Sigmoid colon (tissue), 6 donors: ENCODE measurements at regions not wholly inside any gene's neighbourhood (a gene's known extent, or its start where the extent isn't known, plus 50 kb on each side); places are given as distances from the start of the nearest gene placed in this dataset.

Experiments used
- DNase-seq: peaks from one replicate; pipeline ENCODE4 v3.0.0-alpha.2; 2019
- H3K27ac ChIP-seq, 4 donors: fragments of 200-600 bp; sonication (generic); one replicate each; pipeline ENCODE4 v1.5.1; 2016 to 2019; ENCODE audit warnings: mild to moderate bottlenecking in 1 of 4
- H3K27me3 ChIP-seq, 3 donors: fragments of 200-600 bp; sonication (generic); one replicate each; pipeline ENCODE4 v1.5.1; 2019; ENCODE audit warnings: mild to moderate bottlenecking in 1 of 3
- H3K36me3 ChIP-seq, 4 donors: fragments of 200-600 bp; sonication (generic); one replicate each; pipeline ENCODE4 v1.5.1; 2016 to 2019
- H3K4me1 ChIP-seq, 4 donors: fragments of 200-600 bp; sonication (generic); one replicate each; pipeline ENCODE4 v1.5.1; 2017 to 2019
- H3K4me3 ChIP-seq, 4 donors: fragments of 200-600 bp; sonication (generic); one replicate each; pipeline ENCODE4 v1.5.1; 2017 to 2019; ENCODE audit warnings: mild to moderate bottlenecking in 2 of 4, moderate library complexity in 1 of 4
- H3K9me3 ChIP-seq, 4 donors: fragments of 200-600 bp in 3 of 4; sonication (generic) in 3 of 4; one replicate each; pipeline versions ENCODE4 v1.5.1 to v1.6.1; 2013 to 2019
- CTCF ChIP-seq, 4 experiments: fragments of 450-650 bp in 3 of 4; fragments of 200-600 bp in 1 of 4; IDR thresholded peaks; one replicate each; pipeline ENCODE4 v1.5.1; 2016 to 2019; ENCODE audit warnings: antibody characterized with exemption in 4 of 4, mild to moderate bottlenecking in 3 of 4, moderate library complexity in 2 of 4
- EP300 ChIP-seq, 4 donors: sonication (generic); formaldehyde crosslinking; IDR thresholded peaks; one replicate each; pipeline ENCODE4 v1.6.1; 2017; ENCODE audit warnings: antibody characterized with exemption in 4 of 4
- POLR2A ChIP-seq, 2 donors: fragments of 450-650 bp; IDR thresholded peaks; one replicate each; pipeline ENCODE4 v1.6.1; 2016; ENCODE audit warnings: antibody characterized with exemption in 2 of 2, mild to moderate bottlenecking in 2 of 2, moderate library complexity in 2 of 2
- POLR2AphosphoS5 ChIP-seq, 4 donors: sonication (generic); formaldehyde crosslinking; IDR thresholded peaks; one replicate each; pipeline ENCODE4 v1.6.1; 2017; ENCODE audit warnings: antibody characterized with exemption in 4 of 4
- WGBS, 2 donors: extraction: QIAGEN DNeasy Blood & Tissue Kit; methylation state at CpG; one replicate each; pipeline ENCODE4 v1.1.7; 2013; 5-methylcytosine and 5-hydroxymethylcytosine counted together
- intact Hi-C: fragments of 100-400 bp; cut with DNase I; formaldehyde crosslinking; loops from one replicate; pipeline ENCODE4 v1.15.1; 2023
- donor health status: healthy with polysubstance abuse.
- donor health status: healthy.

GRCh38 chr5:155959082-155959481 is 367.9 kb upstream of the SGCD start:
- Histone ChIP-seq H3K27ac (no peak overlapping the region), H3K27me3 (no peaks in the 10 kb centered on the region), H3K4me3 (no peak overlapping the region), H3K36me3 (no peaks in the 10 kb centered on the region), H3K9me3 (no peaks in the 10 kb centered on the region), H3K4me1 (peaks cover 0 to 4% (median 1%) of the 10 kb centered on the region in 4 donors)
- no peak for DNase-seq
- TF ChIP-seq POLR2AphosphoS5 (IDR thresholded peaks at IDR 0.05) (no peak), CTCF (IDR thresholded peaks at IDR 0.05) (no peak), POLR2A (IDR thresholded peaks at IDR 0.05) (no peak)
- intact Hi-C loops = no loop called here
- WGBS, 2 donors = 73 to 90% methylated on average over 2 of the region's 2 CpGs

GRCh38 chr5:155960177-155960576 is 366.8 kb upstream of the SGCD start:
- Histone ChIP-seq H3K36me3 (no peaks in the 10 kb centered on the region), H3K27me3 (no peaks in the 10 kb centered on the region), H3K4me3 (no peak overlapping the region), H3K27ac (no peak overlapping the region), H3K9me3 (no peaks in the 10 kb centered on the region), H3K4me1 (no peaks in the 10 kb centered on the region)
- WGBS, 2 donors = 90 to 92% methylated on average over 3 of the region's 3 CpGs
- intact Hi-C loops = no loop called here
- DNase-seq = no peak
- TF ChIP-seq POLR2A (IDR thresholded peaks at IDR 0.05) (no peak), POLR2AphosphoS5 (IDR thresholded peaks at IDR 0.05) (no peak), CTCF (IDR thresholded peaks at IDR 0.05) (no peak), EP300 (IDR thresholded peaks at IDR 0.05) (no peak)

GRCh38 chr5:155969537-155969936 is 357.4 kb upstream of the SGCD start:
- Histone ChIP-seq H3K9me3 (no peaks in the 10 kb centered on the region), H3K36me3 (no peaks in the 10 kb centered on the region), H3K27ac (no peak overlapping the region), H3K4me3 (no peak overlapping the region), H3K4me1 (no peaks in the 10 kb centered on the region), H3K27me3 (no peaks in the 10 kb centered on the region)
- intact Hi-C loops = no loop called here
- no peak for TF ChIP-seq POLR2A (IDR thresholded peaks at IDR 0.05)
- TF ChIP-seq CTCF (IDR thresholded peaks at IDR 0.05) = no peak
- TF ChIP-seq POLR2AphosphoS5 (IDR thresholded peaks at IDR 0.05) = no peak
- no peak for TF ChIP-seq EP300 (IDR thresholded peaks at IDR 0.05)
- WGBS, 2 donors = 75 to 83% methylated on average over 5 of the region's 5 CpGs
- DNase-seq = no peak

- 90 to 96% methylated on average over 2 of the region's 2 CpGs for WGBS, 2 donors
Observed at GRCh38 chr5:155974369-155974768, 352.6 kb upstream of the SGCD start.

More at GRCh38 chr5:155974369-155974768, 352.6 kb upstream of the SGCD start:
- no peaks in the 10 kb centered on the region for H3K9me3 ChIP-seq
- no peak for DNase-seq
- H3K27me3 ChIP-seq = no peaks in the 10 kb centered on the region
- H3K27ac ChIP-seq = no peak overlapping the region
- no peaks in the 10 kb centered on the region for H3K36me3 ChIP-seq
- peaks cover 0 to 9% (median 0%) of the 10 kb centered on the region in 4 donors for H3K4me1 ChIP-seq
- H3K4me3 ChIP-seq = no peak overlapping the region
- TF ChIP-seq POLR2AphosphoS5 (IDR thresholded peaks at IDR 0.05) (no peak), CTCF (IDR thresholded peaks at IDR 0.05) (no peak), POLR2A (IDR thresholded peaks at IDR 0.05) (no peak), EP300 (IDR thresholded peaks at IDR 0.05) (no peak)
- intact Hi-C loops = no loop called here
